ENCODE measurements at regions not wholly inside any gene's neighbourhood (a gene's known extent, or its start where the extent isn't known, plus 50 kb on each side); places are given as distances from the start of the nearest gene placed in this dataset.
"Not testable (repeated sequence)": the region's sequence is repeated elsewhere in the genome, so short reads cannot be mapped to it uniquely, and the experiment has no call there.

DNA sequence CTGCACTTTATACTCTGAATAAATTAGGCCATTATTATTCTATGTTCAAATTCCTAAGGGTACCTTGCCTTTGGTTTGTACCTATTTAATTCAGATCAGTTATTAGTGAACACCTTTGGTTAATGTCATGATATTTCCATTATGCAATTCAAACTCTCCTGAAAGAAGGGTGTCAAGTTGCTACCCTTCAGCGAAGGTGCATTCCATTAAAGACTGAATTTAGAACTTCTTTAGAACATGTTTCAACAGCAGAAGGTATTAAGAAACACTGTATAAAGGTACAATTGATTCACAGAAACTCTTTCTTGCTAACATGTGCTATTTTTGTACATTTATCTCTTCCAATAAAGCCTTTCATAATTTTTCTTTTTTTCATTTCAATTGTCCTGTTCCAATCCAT, 1545.4 kb upstream of the PCDH10 start:
- no peak for DNase-seq (ENCODE audit: low read depth)

DNA sequence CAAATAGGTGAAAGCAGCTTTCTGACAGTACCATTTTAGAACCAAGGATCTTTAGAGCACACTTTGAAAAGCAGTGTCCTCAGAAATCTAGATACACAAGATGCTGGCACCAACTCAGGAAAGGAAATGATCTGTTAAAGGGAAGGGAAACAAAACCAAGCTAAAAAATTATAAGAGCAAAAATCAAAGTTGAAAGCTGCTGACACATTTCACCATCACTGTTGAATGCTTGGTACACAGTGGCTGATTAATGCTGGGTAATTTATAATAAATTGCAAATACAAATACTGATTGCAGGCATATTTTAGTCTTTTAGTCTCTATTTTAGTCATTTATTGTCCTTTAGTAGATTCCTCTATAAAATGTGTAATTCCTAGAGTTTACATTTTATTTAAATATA, 1540.1 kb upstream of the PCDH10 start:
- DNase-seq (ENCODE audit: low read depth): no peak

DNA sequence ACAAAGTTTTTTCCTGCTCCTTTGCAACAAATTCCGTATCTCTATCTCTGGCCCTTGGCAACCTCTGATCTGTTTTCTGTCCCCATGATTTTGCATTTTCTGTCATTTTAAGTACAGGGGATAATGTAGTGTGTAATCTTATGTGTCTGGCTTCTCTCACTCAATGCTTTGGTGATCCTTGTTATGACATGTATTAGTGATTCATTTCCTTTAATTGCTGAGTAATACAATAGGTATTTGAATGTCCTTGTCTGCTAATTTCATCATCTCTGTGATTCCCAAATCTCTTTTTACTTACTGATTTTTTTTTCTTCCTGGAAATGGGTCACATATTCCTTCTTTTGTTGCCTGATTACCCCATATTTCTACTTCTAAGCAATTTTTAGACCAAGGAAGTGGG, 1538.6 kb upstream of the PCDH10 start:
- DNase-seq (ENCODE audit: low read depth): not testable (repeated sequence)

DNA sequence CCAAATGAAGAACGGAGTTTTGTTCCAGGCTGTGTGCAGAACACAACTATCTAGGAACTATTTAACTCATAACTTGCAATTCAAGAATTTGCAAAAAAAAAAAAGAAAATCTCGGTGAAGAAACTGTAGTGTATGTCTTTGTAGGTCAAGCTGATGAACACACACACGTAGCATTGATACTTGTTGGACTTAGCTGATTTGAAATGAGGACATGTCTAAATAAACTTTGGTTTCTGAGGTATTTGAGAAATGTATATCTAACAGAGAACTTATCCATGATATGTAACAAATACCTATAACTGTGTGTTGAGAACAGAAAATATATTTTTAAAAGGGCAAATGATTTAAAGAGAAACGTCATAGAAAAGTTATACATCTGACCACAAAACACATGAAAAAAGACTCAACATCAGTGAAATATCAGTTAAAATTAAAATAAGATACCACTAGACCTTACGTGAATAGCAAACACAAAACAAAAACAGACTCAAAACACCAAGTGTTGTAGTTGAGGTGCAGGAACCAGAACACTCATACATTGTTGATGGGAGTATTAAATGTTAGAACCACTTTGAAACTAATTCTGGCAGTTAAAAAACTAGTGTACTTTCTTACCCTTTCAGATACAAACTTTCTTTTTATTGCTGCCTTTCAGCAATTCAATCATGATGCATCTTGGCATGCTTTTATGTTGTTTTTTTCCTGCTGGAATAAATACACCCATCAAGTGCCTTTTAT, 1535.8 kb upstream of the PCDH10 start:
- DNase-seq (ENCODE audit: low read depth): no peak

DNA sequence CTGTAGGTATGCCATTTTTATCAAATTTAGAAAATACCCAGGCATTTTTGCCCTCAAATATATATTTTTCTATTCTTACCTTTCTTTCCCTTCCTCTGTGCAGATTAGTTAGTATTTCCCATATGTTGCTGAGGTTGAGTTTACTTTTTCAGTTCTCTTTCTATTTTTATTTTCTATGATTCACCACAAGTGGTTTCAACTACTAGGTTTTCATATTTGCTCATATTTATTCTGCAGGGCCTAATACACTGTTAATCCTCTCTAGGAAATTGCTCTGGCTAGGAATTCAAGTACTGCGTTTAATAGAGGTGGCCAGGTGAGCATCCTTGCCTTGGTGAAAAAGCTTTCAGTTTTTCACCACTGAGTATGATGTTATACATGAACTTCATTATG, 1535.3 kb upstream of the PCDH10 start:
- DNase-seq (ENCODE audit: low read depth): no peak

DNA sequence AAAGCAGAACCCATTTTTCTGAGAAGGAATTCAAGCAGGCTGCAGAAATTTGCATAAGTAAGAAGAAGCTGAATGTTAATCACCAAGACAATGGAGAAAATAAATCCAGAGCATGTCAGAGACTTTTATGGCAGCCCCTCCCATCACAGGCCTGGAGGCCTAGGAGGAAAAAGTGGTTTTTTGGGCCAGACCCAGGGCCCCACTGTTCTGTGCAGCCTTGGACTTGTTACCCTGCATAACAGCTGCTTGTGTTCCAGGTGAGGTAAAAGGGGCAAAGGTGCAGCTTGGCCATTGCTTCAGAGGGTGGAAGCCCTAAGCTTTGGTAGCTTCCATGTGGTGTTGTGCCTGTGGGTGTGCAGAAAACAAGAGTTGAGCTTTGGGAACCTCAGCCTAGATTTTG, 1516.2 kb upstream of the PCDH10 start:
- no peak for DNase-seq (ENCODE audit: low read depth)

DNA sequence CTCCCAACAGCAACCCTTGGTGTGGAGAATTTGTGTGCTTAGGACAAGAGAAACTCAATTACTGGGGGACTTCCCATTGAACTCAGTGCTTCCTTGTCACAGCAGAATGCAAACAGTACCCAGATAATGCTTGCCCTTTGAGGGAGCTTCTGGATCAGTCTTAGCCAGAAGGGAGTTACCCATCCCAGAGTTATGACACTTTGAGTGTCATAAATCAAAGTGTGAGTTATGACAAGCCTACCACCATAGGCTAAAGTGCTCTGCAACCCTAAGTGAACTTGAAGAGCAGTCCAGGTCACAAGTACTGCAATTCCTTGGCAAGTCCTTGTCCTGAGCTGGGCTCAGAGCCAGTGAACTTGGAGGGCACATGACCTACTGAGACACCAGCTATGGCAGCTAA, 1513.9 kb upstream of the PCDH10 start:
- DNase-seq (ENCODE audit: low read depth): no peak

DNA sequence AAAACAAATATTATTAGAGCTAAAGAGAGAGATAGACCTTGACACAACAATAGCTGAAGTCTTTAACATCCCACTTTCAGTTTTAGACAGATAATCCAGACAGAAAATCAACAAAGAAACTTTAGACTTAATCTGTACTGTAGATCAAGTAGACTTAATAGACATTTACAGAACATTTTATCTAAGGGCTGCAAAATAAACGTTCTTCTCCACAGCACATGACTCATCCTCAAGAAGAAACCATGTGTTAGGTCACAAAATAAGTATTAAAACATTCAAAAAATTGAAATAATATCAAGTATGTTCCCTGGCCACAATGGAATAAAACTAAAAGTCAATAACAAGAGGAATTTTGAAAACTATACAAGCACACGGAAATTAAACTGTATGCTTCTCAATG, 1510.3 kb upstream of the PCDH10 start:
- no peak for DNase-seq (ENCODE audit: low read depth)

DNA sequence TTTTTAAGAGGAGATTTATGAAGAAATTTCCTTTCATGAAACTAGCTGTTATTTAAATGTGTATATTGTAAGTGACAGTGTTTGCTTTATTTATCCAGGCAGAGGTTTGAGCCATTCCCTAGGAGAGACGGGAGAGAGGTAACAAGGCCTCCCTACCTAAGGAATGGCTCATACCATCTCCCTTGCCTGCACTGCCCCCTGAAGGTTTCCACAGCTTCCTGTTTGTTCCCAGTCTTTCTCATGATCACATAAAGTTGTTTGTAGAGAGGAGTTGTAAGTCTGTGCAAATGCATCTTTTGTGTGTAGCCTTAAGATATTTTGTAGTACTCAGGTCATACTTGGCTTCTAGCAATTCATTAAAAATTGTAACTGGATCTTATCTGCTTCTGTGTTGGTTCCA, 1504.5 kb upstream of the PCDH10 start:
- DNase-seq (ENCODE audit: low read depth): no peak

DNA sequence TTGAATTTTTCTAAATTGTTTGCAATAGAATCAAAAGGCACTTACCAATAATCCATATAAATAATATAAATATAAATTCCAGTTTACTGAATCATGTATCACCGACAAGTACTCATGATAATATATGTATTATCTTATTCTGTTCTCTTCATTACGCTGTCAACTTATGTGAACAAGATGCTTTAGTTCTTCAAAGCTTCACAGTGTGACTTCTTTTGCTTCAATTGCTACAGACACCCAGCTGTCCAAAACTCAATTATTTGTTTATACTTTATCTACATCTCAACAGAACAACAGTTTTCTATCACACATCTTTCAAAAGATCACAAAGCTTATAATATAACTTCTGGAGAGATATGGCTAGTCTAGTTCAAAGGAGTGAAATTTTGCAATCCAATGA, 1499.9 kb upstream of the PCDH10 start:
- DNase-seq (ENCODE audit: low read depth): no peak

DNA sequence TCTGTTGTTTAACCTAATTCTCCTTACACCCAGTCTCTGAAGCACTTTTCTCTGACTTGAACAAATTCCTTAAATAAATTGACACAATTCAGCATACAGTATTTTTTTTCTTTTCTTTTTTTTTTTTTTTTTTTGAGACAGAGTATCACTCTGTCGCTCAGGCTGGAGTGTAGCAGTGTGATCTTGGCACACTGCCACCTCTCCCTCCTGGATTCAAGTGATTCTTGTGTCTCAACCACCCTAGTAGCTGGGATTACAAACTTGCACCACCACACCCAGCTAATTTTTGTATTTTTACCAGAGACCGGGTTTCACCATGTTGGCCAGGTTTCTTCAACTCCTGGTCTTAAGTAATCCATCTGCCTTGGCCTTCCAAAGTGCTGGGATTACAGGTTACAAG, 1498.1 kb upstream of the PCDH10 start:
- no peak for DNase-seq (ENCODE audit: low read depth)

DNA sequence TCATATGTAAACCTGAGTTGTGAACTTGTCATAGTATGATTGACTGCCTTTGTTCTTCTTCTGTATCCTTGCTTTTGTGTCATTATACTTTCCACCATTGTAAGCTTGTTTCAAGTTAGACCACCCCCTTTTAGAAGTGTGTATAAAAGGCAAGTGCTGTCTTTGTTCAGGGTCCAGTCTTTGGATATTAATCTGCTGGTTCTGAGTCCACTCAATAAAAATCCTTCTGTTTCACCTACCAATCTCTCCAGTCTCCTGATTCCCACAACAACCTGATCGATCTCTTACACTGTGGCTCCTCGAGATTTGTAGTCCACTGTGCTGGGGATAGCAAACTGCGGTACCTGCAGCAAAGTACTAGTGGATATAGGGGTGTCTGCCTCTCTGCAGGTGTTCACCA, 1465.8 kb upstream of the PCDH10 start:
- DNase-seq (ENCODE audit: low read depth): not testable (repeated sequence)

DNA sequence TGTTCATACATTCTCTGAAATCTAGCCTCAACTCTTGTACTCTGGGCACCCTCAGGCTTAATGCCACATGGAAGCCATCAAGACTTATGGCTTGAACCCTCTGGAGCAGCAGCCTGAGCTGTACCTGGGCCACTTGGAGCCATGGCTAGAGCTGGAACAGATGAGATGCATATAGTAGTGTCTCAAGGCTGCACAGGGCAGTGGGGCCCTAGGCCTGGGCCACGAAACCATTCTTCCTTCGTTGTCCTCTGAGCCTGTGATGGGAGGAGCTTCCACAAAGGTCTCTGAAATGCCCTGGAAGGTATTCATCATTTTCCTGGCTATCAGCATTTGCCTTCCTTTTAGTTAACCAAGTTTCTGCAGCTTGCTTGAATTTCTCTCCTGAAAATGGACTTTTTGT, 1427.2 kb upstream of the PCDH10 start:
- no peak for DNase-seq (ENCODE audit: low read depth)

DNA sequence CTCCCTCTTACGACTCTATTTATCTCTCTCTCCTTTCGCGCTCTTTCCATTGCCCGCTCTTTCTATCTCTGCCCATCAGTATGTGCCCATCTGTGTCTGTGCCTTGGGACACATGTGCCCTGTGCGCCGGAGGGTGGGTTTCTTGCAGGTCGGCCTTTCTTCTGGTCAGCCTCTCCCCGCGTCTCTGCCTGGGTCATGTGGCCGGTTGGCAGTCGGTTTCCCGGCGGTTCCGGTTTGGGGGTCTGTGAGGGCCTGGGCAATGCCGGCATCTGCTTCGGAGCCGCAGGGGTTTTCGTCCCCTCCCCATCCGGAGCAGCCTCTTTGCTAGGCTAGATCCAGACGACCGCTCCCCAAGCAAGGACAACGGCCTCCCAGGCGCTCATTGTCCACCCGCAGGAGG, 1426.0 kb upstream of the PCDH10 start:
- not testable (repeated sequence) for DNase-seq (ENCODE audit: low read depth)

DNA sequence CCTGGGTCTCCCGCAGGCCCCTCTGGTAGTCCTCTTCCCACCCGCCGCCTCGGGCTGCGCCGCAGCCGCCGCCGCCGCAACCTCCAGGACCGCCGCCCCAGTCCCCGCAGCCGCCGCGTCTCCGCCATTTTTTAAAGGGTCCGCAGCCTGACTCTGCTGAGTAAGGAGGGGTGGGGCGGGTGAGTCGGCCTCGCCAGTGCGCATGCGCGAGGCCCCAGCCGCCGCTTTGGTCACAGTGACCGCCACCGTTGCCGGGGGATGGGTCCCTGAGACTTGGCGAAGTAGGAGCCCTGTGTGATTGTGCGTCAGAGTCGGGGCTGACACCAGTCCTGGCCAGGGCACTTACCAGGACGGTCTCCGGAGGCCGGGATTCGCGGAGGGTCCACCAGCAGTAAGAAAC, 1424.2 kb upstream of the PCDH10 start:
- peak; percentile 63 for DNase-seq (ENCODE audit: low read depth)

DNA sequence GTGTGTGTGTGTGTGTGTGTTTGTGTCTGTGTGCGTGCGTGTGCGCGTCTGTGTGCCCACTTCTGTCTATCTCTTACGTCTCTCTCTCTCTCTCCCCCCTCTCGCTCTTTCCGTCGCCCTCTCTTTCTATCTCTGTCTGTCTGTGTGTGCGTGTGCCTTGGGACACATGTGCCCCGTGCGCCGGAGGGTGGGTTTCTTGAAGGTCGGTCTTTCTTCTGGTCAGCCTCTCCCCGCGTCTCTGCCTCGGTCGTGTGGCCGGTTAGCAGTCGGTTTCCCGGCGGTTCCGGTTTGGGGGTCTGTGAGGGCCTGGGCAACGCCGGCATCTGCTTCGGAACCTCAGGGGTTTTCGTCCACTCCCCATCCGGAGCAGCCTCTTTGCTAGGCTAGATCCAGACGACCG, 1423.6 kb upstream of the PCDH10 start:
- not testable (repeated sequence) for DNase-seq (ENCODE audit: low read depth)

DNA sequence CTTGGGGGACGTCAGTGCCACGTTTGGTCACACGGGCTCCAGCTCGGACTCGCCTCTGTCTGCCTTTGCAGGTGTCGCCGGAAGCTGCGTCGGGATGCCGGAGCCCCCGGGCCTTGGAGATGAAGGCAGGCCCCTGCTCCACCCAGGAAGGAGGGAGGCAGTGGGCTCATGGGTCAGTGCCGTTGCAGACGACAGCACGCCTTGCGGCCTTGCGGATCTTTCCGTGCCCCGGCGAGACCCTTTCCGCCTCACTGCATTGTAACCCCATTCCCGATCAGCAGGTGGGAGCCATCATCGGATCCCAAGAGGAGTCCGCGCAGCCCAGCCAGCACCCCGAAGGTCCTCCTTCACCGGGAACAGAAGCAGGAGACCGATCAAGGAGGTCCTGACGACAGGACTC, 1422.2 kb upstream of the PCDH10 start:
- not testable (repeated sequence) for DNase-seq (ENCODE audit: low read depth)

DNA sequence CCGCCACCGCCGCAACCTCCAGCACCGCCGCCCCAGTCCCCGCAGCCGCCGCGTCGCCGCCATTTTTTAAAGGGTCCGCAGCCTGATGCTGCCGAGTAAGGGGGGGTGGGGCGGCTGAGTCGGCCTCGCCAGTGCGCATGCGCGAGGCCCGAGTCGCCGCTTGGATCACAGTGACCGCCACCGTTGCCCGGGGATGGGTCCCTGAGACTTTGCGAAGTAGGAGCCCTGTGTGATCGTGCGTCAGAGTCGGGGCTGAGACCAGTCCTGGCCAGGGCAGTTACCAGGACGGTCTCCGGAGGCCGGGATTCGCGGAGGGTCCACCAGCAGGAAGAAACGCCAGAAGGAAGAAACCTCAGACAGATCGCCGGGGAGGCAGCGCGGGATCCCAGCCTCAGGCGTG, 1421.7 kb upstream of the PCDH10 start:
- DNase-seq (ENCODE audit: low read depth): not testable (repeated sequence)

DNA sequence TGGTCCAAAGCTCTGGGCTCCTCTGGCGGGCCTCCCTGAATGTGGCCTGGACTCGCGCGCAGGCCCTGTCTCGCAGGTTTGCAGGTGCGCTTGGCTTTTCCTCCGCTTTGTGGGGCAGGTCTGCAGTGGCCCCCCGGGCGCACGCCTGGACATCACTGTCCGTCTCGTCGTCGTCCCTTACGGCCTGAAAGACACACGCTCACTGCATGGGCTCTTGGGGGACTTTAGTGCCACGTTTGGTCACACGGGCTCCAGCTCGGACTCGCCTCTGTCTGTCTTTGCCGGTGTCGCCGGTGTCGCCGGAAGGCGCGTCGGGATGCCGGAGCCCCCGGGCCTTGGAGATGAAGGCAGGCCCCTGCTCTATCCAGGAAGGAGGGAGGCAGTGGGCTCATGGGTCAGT, 1419.9 kb upstream of the PCDH10 start:
- DNase-seq (ENCODE audit: low read depth): not testable (repeated sequence)

DNA sequence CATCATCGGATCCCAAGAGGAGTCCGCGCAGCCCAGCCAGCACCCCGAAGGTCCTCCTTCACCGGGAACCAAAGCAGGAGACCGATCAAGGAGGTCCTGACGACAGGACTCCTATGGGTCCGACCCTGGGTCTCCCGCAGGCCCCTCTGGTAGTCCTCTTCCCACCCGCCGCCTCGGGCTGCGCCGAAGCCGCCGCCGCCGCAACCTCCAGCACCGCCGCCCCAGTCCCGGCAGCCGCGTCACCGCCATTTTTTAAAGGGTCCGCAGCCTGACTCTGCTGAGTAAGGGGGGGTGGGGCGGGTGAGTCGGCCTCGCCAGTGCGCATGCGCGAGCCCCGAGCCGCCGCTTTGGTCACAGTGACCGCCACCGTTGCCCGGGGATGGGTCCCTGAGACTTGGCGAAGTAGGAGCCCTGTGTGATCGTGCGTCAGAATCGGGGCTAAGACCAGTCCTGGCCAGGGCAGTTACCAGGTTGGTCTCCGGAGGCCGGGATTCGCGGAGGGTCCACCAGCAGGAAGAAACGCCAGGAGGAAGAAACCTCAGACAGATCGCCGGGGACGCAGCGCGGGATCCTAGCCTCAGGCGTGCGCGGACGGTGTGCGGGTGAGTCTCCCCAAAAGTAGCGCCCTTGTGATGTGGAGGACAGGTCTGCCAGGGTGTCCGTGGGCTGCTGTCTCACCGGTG, 1419.2 kb upstream of the PCDH10 start:
- not testable (repeated sequence) for DNase-seq (ENCODE audit: low read depth)

DNA sequence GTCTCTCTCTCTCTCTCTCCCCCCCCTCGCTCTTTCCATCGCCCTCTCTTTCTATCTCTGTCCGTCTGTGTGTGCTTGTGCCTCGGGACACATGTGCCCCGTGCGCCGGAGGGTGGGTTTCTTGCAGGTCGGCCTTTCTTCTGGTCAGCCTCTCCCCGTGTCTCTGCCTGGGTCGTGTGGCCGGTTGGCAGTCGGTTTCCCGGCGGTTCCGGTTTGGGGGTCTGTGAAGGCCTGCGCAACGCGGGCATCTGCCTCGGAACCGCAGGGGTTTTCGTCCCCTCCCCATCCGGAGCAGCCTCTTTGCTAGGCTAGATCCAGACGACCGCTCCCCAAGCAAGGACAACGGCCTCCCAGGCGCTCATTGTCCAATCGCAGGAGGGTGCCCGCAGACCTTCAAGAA, 1418.5 kb upstream of the PCDH10 start:
- DNase-seq (ENCODE audit: low read depth): not testable (repeated sequence)

DNA sequence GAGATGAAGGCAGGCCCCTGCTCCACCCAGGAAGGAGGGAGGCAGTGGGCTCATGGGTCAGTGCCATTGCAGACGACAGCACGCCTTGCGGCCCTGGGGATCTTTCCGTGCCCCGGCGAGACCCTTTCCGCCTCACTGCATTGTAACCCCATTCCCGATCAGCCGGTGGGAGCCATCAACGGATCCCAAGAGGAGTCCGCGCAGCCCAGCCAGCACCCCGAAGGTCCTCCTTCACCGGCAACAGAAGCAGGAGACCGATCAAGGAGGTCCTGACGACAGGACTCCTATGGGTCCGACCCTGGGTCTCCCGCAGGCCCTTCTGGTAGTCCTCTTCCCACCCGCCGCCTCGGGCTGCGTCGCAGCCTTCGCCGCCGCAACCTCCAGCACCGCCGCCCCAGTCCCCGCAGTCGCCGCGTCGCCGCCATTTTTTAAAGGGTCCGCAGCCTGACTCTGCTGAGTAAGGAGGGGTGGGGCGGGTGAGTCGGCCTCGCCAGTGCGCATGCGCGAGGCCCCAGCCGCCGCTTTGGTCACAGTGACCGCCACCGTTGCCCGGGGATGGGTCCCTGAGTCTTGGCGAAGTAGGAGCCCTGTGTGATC, 1417.0 kb upstream of the PCDH10 start:
- not testable (repeated sequence) for DNase-seq (ENCODE audit: low read depth)

DNA sequence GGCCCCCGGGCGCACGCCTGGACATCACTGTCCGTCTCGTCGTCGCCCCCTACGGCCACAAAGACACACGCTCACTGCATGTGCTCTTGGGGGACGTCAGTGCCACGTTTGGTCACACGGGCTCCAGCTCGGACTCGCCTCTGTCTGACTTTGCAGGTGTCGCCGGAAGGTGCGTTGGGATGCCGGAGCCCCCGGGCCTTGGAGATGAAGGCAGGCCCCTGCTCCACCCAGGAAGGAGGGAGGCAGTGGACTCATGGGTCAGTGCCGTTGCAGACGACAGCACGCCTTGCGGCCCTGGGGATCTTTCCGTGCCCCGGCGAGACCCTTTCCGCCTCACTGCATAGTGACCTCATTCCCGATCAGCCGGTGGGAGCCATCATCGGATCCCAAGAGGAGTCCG, 1414.8 kb upstream of the PCDH10 start:
- DNase-seq (ENCODE audit: low read depth): not testable (repeated sequence)

Data from myocyte (in vitro differentiated cells).